ENCODE measurements at regions not wholly inside any gene's neighbourhood (a gene's known extent, or its start where the extent isn't known, plus 50 kb on each side); places are given as distances from the start of the nearest gene placed in this dataset.

GRCh38 chr5:86542532-86542931 is 75.2 kb upstream of the COX7C start:
- Histone ChIP-seq H2AFZ (ENCODE audit: control insufficient read depth, low read depth, low read length) (no peak overlapping the region), H3K4me3 (no peak overlapping the region), H3K36me3 (ENCODE audit: control insufficient read depth in 2 of 2, insufficient read depth in 2 of 2, low read length in 1 of 2) (no peaks in the 10 kb centered on the region), H3K79me2 (ENCODE audit: control insufficient read depth, insufficient read depth, low read length) (no peaks in the 10 kb centered on the region), H3K27ac (ENCODE audit: control insufficient read depth, insufficient read depth) (no peak overlapping the region), H3K4me2 (ENCODE audit: control insufficient read depth, insufficient read depth) (no peak overlapping the region), H4K20me1 (ENCODE audit: control insufficient read depth, insufficient read depth) (no peaks in the 10 kb centered on the region), H3K27me3 (replicated peaks in 1 of 2; ENCODE audit: control insufficient read depth in 2 of 2, insufficient read depth in 2 of 2, low read length in 1 of 2) (no peaks in the 10 kb centered on the region), H3K4me1 (ENCODE audit: control insufficient read depth, insufficient read depth, low read length) (no peaks in the 10 kb centered on the region), H3K9ac (ENCODE audit: control insufficient read depth, insufficient read depth, low read length) (no peak overlapping the region), H3K9me3 (replicated peaks; ENCODE audit: control insufficient read depth, insufficient read depth, low read length) (no peaks in the 10 kb centered on the region)
- TF ChIP-seq BCL3 (IDR thresholded peaks at IDR 0.05; ENCODE audit: borderline replicate concordance, insufficient read depth, low read depth, low read length, poor library complexity, severe bottlenecking) (no peak), BRCA1 (IDR thresholded peaks at IDR 0.05; ENCODE audit: low read depth, low read length) (no peak), NFYA (IDR thresholded peaks at IDR 0.05; ENCODE audit: borderline replicate concordance, low read depth, low read length) (no peak), ZNF592 (IDR thresholded peaks at IDR 0.05) (no peak)
- TF ChIP-seq, protein P1, sequence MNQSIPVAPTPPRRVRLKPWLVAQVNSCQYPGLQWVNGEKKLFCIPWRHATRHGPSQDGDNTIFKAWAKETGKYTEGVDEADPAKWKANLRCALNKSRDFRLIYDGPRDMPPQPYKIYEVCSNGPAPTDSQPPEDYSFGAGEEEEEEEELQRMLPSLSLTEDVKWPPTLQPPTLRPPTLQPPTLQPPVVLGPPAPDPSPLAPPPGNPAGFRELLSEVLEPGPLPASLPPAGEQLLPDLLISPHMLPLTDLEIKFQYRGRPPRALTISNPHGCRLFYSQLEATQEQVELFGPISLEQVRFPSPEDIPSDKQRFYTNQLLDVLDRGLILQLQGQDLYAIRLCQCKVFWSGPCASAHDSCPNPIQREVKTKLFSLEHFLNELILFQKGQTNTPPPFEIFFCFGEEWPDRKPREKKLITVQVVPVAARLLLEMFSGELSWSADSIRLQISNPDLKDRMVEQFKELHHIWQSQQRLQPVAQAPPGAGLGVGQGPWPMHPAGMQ (IDR thresholded peaks at IDR 0.05; ENCODE audit: borderline replicate concordance): no peak
- ChIA-PET POLR2A (no interaction called here), CTCF (no interaction called here), SMC1A (ENCODE audit: uncharacterized antibody, unreplicated experiment) (no interaction called here), RAD21 (ENCODE audit: unreplicated experiment) (no interaction called here)
- in situ Hi-C loops (cut with MboI) (no loop called here), intact Hi-C loops (cut with micrococcal nuclease; ENCODE audit: unreplicated experiment) (no loop called here)
- BruUV-seq (replicated peaks): no TSS peak
- peak; percentile 94 for ATAC-seq
- WGBS (ENCODE audit: insufficient coverage, insufficient replicate concordance, low lambda C conversion rate, missing lambda C conversion rate): 2% methylated on average over 3 of the region's 3 CpGs
- FAIRE-seq: no peak
- no peak for DNase-seq (ENCODE audit: low read depth, low spot score)
